Activated CD8-positive, alpha-beta memory T cell treated with anti-CD3 and anti-CD28 coated beads, Interleukin-2, amount 10 ng/mL, durations not matched to agents 7 days and 5 days (primary cell): ENCODE measurements at regions not wholly inside any gene's neighbourhood (a gene's known extent, or its start where the extent isn't known, plus 50 kb on each side); places are given as distances from the start of the nearest gene placed in this dataset.
A peak's percentile ranks its signal among the peaks of the same experiment; 100 is the strongest.

ENCODE experiments used
- ATAC-seq: fragments of 150-1000 bp; cut with Tn5 transposase; one replicate; pipeline ENCODE4 v1.10.0; 2021; ENCODE audit warnings: moderate library complexity
- CTCF ChIA-PET: fragments of 350-600 bp; sonication (Branson Sonifier 250); formaldehyde crosslinking; loops from one replicate; lab custom pipeline; 2021; ENCODE audit warnings: antibody characterized with exemption; lab: Charles Lee
- DNase-seq: peaks from one replicate; pipeline ENCODE4 v3.0.0-alpha.2; 2020
- H3K27ac Mint-ChIP-seq: one replicate; pipeline ENCODE4 v1.8.0; 2021; ENCODE audit warnings: mild to moderate bottlenecking, mixed read lengths
- H3K27me3 Mint-ChIP-seq: one replicate; pipeline ENCODE4 v1.8.0; 2021; ENCODE audit warnings: mixed read lengths
- H3K36me3 Mint-ChIP-seq: one replicate; pipeline ENCODE4 v1.8.0; 2021; ENCODE audit warnings: mild to moderate bottlenecking, mixed read lengths
- H3K4me1 Mint-ChIP-seq: one replicate; pipeline ENCODE4 v1.8.0; 2021; ENCODE audit warnings: mixed read lengths
- H3K4me3 Mint-ChIP-seq: one replicate; pipeline ENCODE4 v1.8.0; 2021; ENCODE audit warnings: mild to moderate bottlenecking, moderate library complexity, mixed read lengths
- H3K9me3 Mint-ChIP-seq: one replicate; pipeline ENCODE4 v1.8.0; 2022; ENCODE audit warnings: low read depth, mixed read lengths

GRCh38 chr22:20637750-20638506, 130.5 kb downstream of the MED15 start:
- H3K27ac Mint-ChIP-seq = no peak overlapping the region
- CTCF ChIA-PET = no interaction called here
- no peak overlapping the region for H3K4me3 Mint-ChIP-seq
- no peaks in the 10 kb centered on the region for H3K9me3 Mint-ChIP-seq
- peaks cover 3% of the 10 kb centered on the region for H3K4me1 Mint-ChIP-seq
- H3K36me3 Mint-ChIP-seq = no peaks in the 10 kb centered on the region
- H3K27me3 Mint-ChIP-seq = peaks cover 26% of the 10 kb centered on the region
- DNase-seq = no peak
- ATAC-seq = peak; percentile 20

GRCh38 chr22:20638507-20638870, 131.1 kb downstream of the MED15 start:
- no peak for DNase-seq
- Mint-ChIP-seq H3K27ac (no peak overlapping the region), H3K27me3 (peaks cover 26% of the 10 kb centered on the region), H3K9me3 (no peaks in the 10 kb centered on the region), H3K4me3 (no peak overlapping the region), H3K4me1 (peaks cover 3% of the 10 kb centered on the region), H3K36me3 (no peaks in the 10 kb centered on the region)
- ATAC-seq = no peak
- CTCF ChIA-PET = interaction anchor here (0.5 kb wide), 1 partner anchor 66 kb away, joined by 3 read pairs; no protein-coding TSS in a partner anchor

GRCh38 chr22:20639343-20639742, 131.9 kb downstream of the MED15 start:
- H3K9me3 Mint-ChIP-seq = no peaks in the 10 kb centered on the region
- no peaks in the 10 kb centered on the region for H3K36me3 Mint-ChIP-seq
- H3K4me1 Mint-ChIP-seq = peaks cover 3% of the 10 kb centered on the region
- DNase-seq (no peak), ATAC-seq (no peak)
- peaks cover 26% of the 10 kb centered on the region for H3K27me3 Mint-ChIP-seq
- CTCF ChIA-PET = no interaction called here
- H3K27ac Mint-ChIP-seq = no peak overlapping the region
- H3K4me3 Mint-ChIP-seq = no peak overlapping the region

- H3K9me3 Mint-ChIP-seq = no peaks in the 10 kb centered on the region
- peaks cover 26% of the 10 kb centered on the region for H3K27me3 Mint-ChIP-seq
- H3K4me3 Mint-ChIP-seq = no peak overlapping the region
- H3K4me1 Mint-ChIP-seq = peaks cover 3% of the 10 kb centered on the region
- H3K27ac Mint-ChIP-seq = no peak overlapping the region
- CTCF ChIA-PET = no interaction called here
- no peaks in the 10 kb centered on the region for H3K36me3 Mint-ChIP-seq
- ATAC-seq (no peak), DNase-seq (no peak)
Observed at GRCh38 chr22:20639750-20640149, 132.3 kb downstream of the MED15 start.

- peaks cover 26% of the 10 kb centered on the region for H3K27me3 Mint-ChIP-seq
Observed at GRCh38 chr22:20641198-20641892, 132.6 kb upstream of the SERPIND1 start.

GRCh38 chr22:20641919-20642579, 131.9 kb upstream of the SERPIND1 start:
- H3K36me3 Mint-ChIP-seq = no peaks in the 10 kb centered on the region
- DNase-seq (peak; percentile 18), ATAC-seq (no peak)
- H3K9me3 Mint-ChIP-seq = no peaks in the 10 kb centered on the region
- H3K27ac Mint-ChIP-seq = no peak overlapping the region
- CTCF ChIA-PET = no interaction called here
- H3K4me1 Mint-ChIP-seq = no peaks in the 10 kb centered on the region
- H3K4me3 Mint-ChIP-seq = no peak overlapping the region
- H3K27me3 Mint-ChIP-seq = peaks cover 20% of the 10 kb centered on the region

More at GRCh38 chr22:20641198-20641892, 132.6 kb upstream of the SERPIND1 start:
- no peak overlapping the region for H3K27ac Mint-ChIP-seq
- H3K36me3 Mint-ChIP-seq = no peaks in the 10 kb centered on the region
- ATAC-seq (no peak), DNase-seq (no peak)
- no peaks in the 10 kb centered on the region for H3K9me3 Mint-ChIP-seq
- H3K4me1 Mint-ChIP-seq = no peaks in the 10 kb centered on the region
- CTCF ChIA-PET = no interaction called here
- no peak overlapping the region for H3K4me3 Mint-ChIP-seq

GRCh38 chr22:20642668-20643179, 131.2 kb upstream of the SERPIND1 start:
- DNase-seq = peak; percentile 26
- Mint-ChIP-seq H3K27me3 (peaks cover 15% of the 10 kb centered on the region), H3K27ac (no peak overlapping the region), H3K36me3 (no peaks in the 10 kb centered on the region), H3K9me3 (no peaks in the 10 kb centered on the region), H3K4me1 (no peaks in the 10 kb centered on the region), H3K4me3 (no peak overlapping the region)
- no peak for ATAC-seq
- CTCF ChIA-PET = no interaction called here

- ATAC-seq (no peak), DNase-seq (peak; percentile 18)
- Mint-ChIP-seq H3K27me3 (peaks cover 5% of the 10 kb centered on the region), H3K9me3 (no peaks in the 10 kb centered on the region), H3K36me3 (no peaks in the 10 kb centered on the region), H3K4me1 (no peaks in the 10 kb centered on the region), H3K4me3 (no peak overlapping the region), H3K27ac (no peak overlapping the region)
- CTCF ChIA-PET = no interaction called here
Observed at GRCh38 chr22:20644071-20644642, 129.8 kb upstream of the SERPIND1 start.

- Mint-ChIP-seq H3K27me3 (no peaks in the 10 kb centered on the region), H3K4me1 (no peaks in the 10 kb centered on the region), H3K27ac (no peak overlapping the region), H3K9me3 (no peaks in the 10 kb centered on the region), H3K36me3 (no peaks in the 10 kb centered on the region), H3K4me3 (no peak overlapping the region)
- no peak for DNase-seq
- CTCF ChIA-PET = interaction anchor here (1.8 kb wide), 1 partner anchor 40 kb away, joined by 5 read pairs; no protein-coding TSS in a partner anchor
- ATAC-seq = no peak
Observed at GRCh38 chr22:20645954-20646353, 128.0 kb upstream of the SERPIND1 start.

GRCh38 chr22:20646415-20646814, 127.5 kb upstream of the SERPIND1 start:
- ATAC-seq = no peak
- Mint-ChIP-seq H3K36me3 (no peaks in the 10 kb centered on the region), H3K27me3 (no peaks in the 10 kb centered on the region), H3K4me1 (no peaks in the 10 kb centered on the region), H3K4me3 (no peak overlapping the region), H3K27ac (no peak overlapping the region), H3K9me3 (no peaks in the 10 kb centered on the region)
- no peak for DNase-seq
- CTCF ChIA-PET = interaction anchor here (0.5 to 1.8 kb wide), 2 partner anchors 40 to 1960 kb away, joined by 3 to 5 read pairs; no protein-coding TSS in a partner anchor

- no peak for ATAC-seq
- CTCF ChIA-PET = interaction anchor here (0.5 to 1.8 kb wide), 3 partner anchors 41 to 1960 kb away, joined by 3 to 5 read pairs (median 3); no protein-coding TSS in a partner anchor
Observed at GRCh38 chr22:20646906-20647305, 127.0 kb upstream of the SERPIND1 start.

GRCh38 chr22:20647586-20648305, 126.2 kb upstream of the SERPIND1 start:
- CTCF ChIA-PET = interaction anchor here (1.1 kb wide), 1 partner anchor 136 kb away, joined by 3 read pairs; no protein-coding TSS in a partner anchor
- Mint-ChIP-seq H3K36me3 (no peaks in the 10 kb centered on the region), H3K27ac (no peak overlapping the region), H3K4me1 (no peaks in the 10 kb centered on the region), H3K9me3 (no peaks in the 10 kb centered on the region), H3K4me3 (no peak overlapping the region), H3K27me3 (no peaks in the 10 kb centered on the region)
- no peak for ATAC-seq
- DNase-seq = peak; percentile 18

More at GRCh38 chr22:20646906-20647305, 127.0 kb upstream of the SERPIND1 start:
- H3K36me3 Mint-ChIP-seq = no peaks in the 10 kb centered on the region
- H3K27me3 Mint-ChIP-seq = no peaks in the 10 kb centered on the region
- H3K4me1 Mint-ChIP-seq = no peaks in the 10 kb centered on the region
- no peak overlapping the region for H3K4me3 Mint-ChIP-seq
- H3K9me3 Mint-ChIP-seq = no peaks in the 10 kb centered on the region
- DNase-seq = peak; percentile 23
- H3K27ac Mint-ChIP-seq = no peak overlapping the region
